Omental fat pad (tissue), 3 donors: ENCODE measurements at regions not wholly inside any gene's neighbourhood (a gene's known extent, or its start where the extent isn't known, plus 50 kb on each side); places are given as distances from the start of the nearest gene placed in this dataset.

Experiments used
- ATAC-seq: fragments of 150-250 bp; one replicate; pipeline ENCODE4 v1.9.1; 2016; ENCODE audit warnings: mild to moderate bottlenecking, moderate library complexity; ENCODE audit not compliant: low FRiP score
- DNase-seq: peaks from one replicate; pipeline ENCODE4 v3.0.0-alpha.2; 2019; ENCODE audit warnings: low spot score
- CTCF ChIP-seq, 3 donors: fragments of 450-650 bp; IDR thresholded peaks; one replicate each; pipeline ENCODE4 v1.5.1; 2016 to 2017; ENCODE audit warnings: antibody characterized with exemption in 3 of 3, mild to moderate bottlenecking in 3 of 3, moderate library complexity in 2 of 3

GRCh38 chr14:83960832-83961512 lies 1569.0 kb upstream of the FLRT2 start:
- no peak for DNase-seq
- TF ChIP-seq CTCF (IDR thresholded peaks at IDR 0.05), result no peak
- no peak for ATAC-seq

- TF ChIP-seq CTCF (IDR thresholded peaks at IDR 0.05), result no peak
- no peak for DNase-seq
- ATAC-seq, result no peak
Observed at GRCh38 chr14:83969998-83970397, 1559.9 kb upstream of the FLRT2 start.

GRCh38 chr14:83972631-83973030 lies 1557.3 kb upstream of the FLRT2 start:
- no peak for TF ChIP-seq CTCF (IDR thresholded peaks at IDR 0.05)
- ATAC-seq, result no peak
- no peak for DNase-seq

- no peak for DNase-seq
- TF ChIP-seq CTCF (IDR thresholded peaks at IDR 0.05), result no peak
- no peak for ATAC-seq
Observed at GRCh38 chr14:83974647-83975163, 1555.2 kb upstream of the FLRT2 start.

- DNase-seq (no peak), ATAC-seq (peak; percentile 19)
- no peak for TF ChIP-seq CTCF (IDR thresholded peaks at IDR 0.05)
Observed at GRCh38 chr14:83975435-83975834, 1554.5 kb upstream of the FLRT2 start.

- ATAC-seq, result peak; percentile 62
- DNase-seq, result no peak
Observed at GRCh38 chr14:83975841-83976770, 1553.8 kb upstream of the FLRT2 start.

More at GRCh38 chr14:83975841-83976770, 1553.8 kb upstream of the FLRT2 start:
- no peak for TF ChIP-seq CTCF (IDR thresholded peaks at IDR 0.05)
